Vagina (tissue), 2 donors: ENCODE measurements at regions not wholly inside any gene's neighbourhood (a gene's known extent, or its start where the extent isn't known, plus 50 kb on each side); places are given as distances from the start of the nearest gene placed in this dataset.

Source experiments
- DNase-seq, 2 donors: peaks; one replicate each; pipeline ENCODE4 v3.0.0-alpha.2; 2017; ENCODE audit errors: extremely low spot score in 2 of 2
- H3K27ac ChIP-seq: fragments of 200-600 bp; sonication (generic); one replicate; pipeline ENCODE4 v1.5.1; 2019
- H3K27me3 ChIP-seq: fragments of 200-600 bp; sonication (generic); one replicate; pipeline ENCODE4 v1.5.1; 2019
- H3K36me3 ChIP-seq, 2 donors: fragments of 200-600 bp; sonication (generic); one replicate each; pipeline ENCODE4 v1.5.1; 2017 to 2019
- H3K4me1 ChIP-seq: fragments of 200-600 bp; sonication (generic); one replicate; pipeline ENCODE4 v1.5.1; 2019
- H3K4me3 ChIP-seq, 2 donors: fragments of 200-600 bp; sonication (generic); 1 replicate in 1 of 2; 2 replicates in 1 of 2; pipeline ENCODE4 v1.5.1; 2016 to 2019
- H3K9me3 ChIP-seq: fragments of 200-600 bp; sonication (generic); one replicate; pipeline ENCODE4 v1.5.1; 2019
- POLR2A ChIP-seq, 2 donors: fragments of 450-650 bp; IDR thresholded peaks; one replicate each; pipeline ENCODE4 v1.6.1; 2017; ENCODE audit warnings: antibody characterized with exemption in 2 of 2, mild to moderate bottlenecking in 2 of 2, moderate library complexity in 2 of 2
- POLR2AphosphoS5 ChIP-seq, 2 donors: sonication (generic); formaldehyde crosslinking; IDR thresholded peaks; one replicate each; pipeline ENCODE4 v1.9.0; 2017; ENCODE audit warnings: antibody characterized with exemption in 2 of 2, mild to moderate bottlenecking in 2 of 2, low read depth in 1 of 2; ENCODE audit not compliant: insufficient read depth in 1 of 2
- intact Hi-C: fragments of 100-400 bp; cut with DNase I; formaldehyde crosslinking; loops from one replicate; pipeline ENCODE4 v1.15.1; 2023
- TF ChIP-seq, protein P1 (sequence below), 3 experiments: fragments of 450-650 bp in 2 of 3; fragments of 200-600 bp in 1 of 3; sonication (generic) in 1 of 3; IDR thresholded peaks; one replicate each; pipeline ENCODE4 v1.5.1; 2017 to 2019; ENCODE audit warnings: antibody characterized with exemption in 3 of 3, mild to moderate bottlenecking in 2 of 3, moderate library complexity in 2 of 3

DNA sequence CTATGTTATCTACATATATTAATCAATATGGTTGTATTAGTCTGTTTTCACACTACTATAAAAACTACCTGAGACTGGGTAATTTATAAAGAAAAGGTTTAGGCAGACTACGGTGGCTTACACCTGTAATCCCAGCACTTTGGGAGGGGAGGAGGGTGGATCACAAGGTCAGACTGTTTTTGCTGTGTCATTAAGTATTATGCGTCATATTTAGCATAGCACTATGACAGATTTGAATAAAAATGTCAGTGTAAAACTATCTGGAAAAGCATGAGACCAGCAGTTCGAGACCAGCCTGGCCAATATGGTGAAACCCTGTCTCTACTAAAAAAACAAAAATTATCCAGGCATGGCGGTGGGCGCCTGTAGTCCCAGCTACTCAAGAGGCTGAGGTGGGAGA, 209.7 kb upstream of the ARHGAP24 start:
- H3K27ac ChIP-seq, result no peak overlapping the region
- TF ChIP-seq, protein P1, sequence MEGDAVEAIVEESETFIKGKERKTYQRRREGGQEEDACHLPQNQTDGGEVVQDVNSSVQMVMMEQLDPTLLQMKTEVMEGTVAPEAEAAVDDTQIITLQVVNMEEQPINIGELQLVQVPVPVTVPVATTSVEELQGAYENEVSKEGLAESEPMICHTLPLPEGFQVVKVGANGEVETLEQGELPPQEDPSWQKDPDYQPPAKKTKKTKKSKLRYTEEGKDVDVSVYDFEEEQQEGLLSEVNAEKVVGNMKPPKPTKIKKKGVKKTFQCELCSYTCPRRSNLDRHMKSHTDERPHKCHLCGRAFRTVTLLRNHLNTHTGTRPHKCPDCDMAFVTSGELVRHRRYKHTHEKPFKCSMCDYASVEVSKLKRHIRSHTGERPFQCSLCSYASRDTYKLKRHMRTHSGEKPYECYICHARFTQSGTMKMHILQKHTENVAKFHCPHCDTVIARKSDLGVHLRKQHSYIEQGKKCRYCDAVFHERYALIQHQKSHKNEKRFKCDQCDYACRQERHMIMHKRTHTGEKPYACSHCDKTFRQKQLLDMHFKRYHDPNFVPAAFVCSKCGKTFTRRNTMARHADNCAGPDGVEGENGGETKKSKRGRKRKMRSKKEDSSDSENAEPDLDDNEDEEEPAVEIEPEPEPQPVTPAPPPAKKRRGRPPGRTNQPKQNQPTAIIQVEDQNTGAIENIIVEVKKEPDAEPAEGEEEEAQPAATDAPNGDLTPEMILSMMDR (IDR thresholded peaks at IDR 0.05), result no peak
- TF ChIP-seq POLR2AphosphoS5 (IDR thresholded peaks at IDR 0.05; ENCODE audit: insufficient read depth in 1 of 2, low read depth in 1 of 2) (no peak), POLR2A (IDR thresholded peaks at IDR 0.05) (no peak)

DNA sequence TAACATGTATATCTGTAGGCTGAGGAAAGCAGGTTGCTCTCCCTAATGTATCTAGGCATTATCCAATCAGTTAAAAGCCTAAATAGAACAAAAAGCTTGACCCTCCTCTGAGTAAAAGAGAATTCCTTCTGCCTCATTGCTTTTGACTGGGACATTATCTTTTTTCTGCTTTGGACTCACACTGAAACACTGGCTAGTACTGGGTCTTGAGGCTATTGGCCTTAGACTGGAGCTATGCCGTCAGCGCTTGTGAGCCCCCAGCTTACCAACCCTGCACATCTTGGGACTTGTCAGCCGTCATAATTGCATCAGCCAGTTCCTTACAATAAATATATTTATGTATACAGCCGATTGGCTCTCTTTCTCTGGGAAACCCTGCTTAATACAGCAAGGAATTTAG, 206.8 kb upstream of the ARHGAP24 start:
- TF ChIP-seq, protein P1 (IDR thresholded peaks at IDR 0.05), result no peak
- TF ChIP-seq POLR2AphosphoS5 (IDR thresholded peaks at IDR 0.05; ENCODE audit: insufficient read depth in 1 of 2, low read depth in 1 of 2) (no peak), POLR2A (IDR thresholded peaks at IDR 0.05) (no peak)
- no peak for DNase-seq
- Histone ChIP-seq H3K4me1 (no peaks in the 10 kb centered on the region), H3K4me3 (no peak overlapping the region), H3K36me3 (no peaks in the 10 kb centered on the region), H3K27ac (no peak overlapping the region), H3K27me3 (no peaks in the 10 kb centered on the region), H3K9me3 (no peaks in the 10 kb centered on the region)
- intact Hi-C loops, result no loop called here

More for the DNA sequence above, 209.7 kb upstream of the ARHGAP24 start:
- H3K4me3 ChIP-seq, result no peak overlapping the region
- no peaks in the 10 kb centered on the region for H3K36me3 ChIP-seq
- DNase-seq, result no peak
- H3K9me3 ChIP-seq, result no peaks in the 10 kb centered on the region
- no peaks in the 10 kb centered on the region for H3K27me3 ChIP-seq
- intact Hi-C loops, result no loop called here
- H3K4me1 ChIP-seq, result no peaks in the 10 kb centered on the region

DNA sequence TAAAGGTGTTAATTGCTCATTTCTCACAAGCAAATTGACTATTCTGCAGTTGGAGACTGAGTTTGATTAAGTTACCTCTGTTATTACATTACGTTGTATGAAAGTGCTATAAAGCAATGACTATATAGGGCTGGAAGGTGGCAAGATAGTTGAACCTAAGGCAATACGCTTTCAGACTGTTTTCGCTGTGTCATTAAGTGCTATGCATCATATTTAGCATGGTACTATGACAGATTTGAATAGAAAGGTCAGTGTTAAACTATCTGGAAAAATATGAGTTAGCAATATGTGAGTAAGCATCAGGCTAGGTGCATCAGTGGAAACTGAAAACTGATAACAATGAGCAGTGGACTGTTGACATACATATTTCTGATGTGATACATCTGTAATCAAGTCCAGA, 206.0 kb upstream of the ARHGAP24 start:
- no peak for DNase-seq
- Histone ChIP-seq H3K4me3 (no peak overlapping the region), H3K36me3 (no peaks in the 10 kb centered on the region), H3K4me1 (no peaks in the 10 kb centered on the region), H3K27me3 (no peaks in the 10 kb centered on the region), H3K9me3 (no peaks in the 10 kb centered on the region), H3K27ac (no peak overlapping the region)
- TF ChIP-seq, protein P1 (IDR thresholded peaks at IDR 0.05), result no peak
- TF ChIP-seq POLR2AphosphoS5 (IDR thresholded peaks at IDR 0.05; ENCODE audit: insufficient read depth in 1 of 2, low read depth in 1 of 2) (no peak), POLR2A (IDR thresholded peaks at IDR 0.05) (no peak)
- intact Hi-C loops, result no loop called here

DNA sequence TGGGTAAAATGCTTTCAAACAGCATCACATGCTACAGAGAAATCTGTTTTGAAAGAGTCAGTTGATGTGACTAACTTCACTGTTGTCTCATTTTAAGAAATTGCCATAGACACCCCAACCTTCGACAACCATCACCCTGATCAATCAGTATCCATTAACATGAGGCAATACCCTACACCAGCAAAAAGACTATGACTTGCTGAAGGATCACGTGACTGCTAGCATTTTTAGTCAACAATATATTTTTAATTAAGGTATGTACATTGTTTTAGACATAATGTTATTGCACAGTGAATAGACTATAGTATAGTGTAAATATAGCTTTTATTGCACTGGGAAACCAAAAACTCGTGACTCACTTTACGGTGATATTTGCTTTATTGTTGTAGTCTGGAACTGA, 200.0 kb upstream of the ARHGAP24 start:
- no peaks in the 10 kb centered on the region for H3K36me3 ChIP-seq
- no peaks in the 10 kb centered on the region for H3K4me1 ChIP-seq
- no peak for TF ChIP-seq POLR2A (IDR thresholded peaks at IDR 0.05)
- no peak for TF ChIP-seq POLR2AphosphoS5 (IDR thresholded peaks at IDR 0.05; ENCODE audit: insufficient read depth in 1 of 2, low read depth in 1 of 2)
- TF ChIP-seq, protein P1 (IDR thresholded peaks at IDR 0.05), result no peak
- H3K9me3 ChIP-seq, result no peaks in the 10 kb centered on the region
- H3K27me3 ChIP-seq, result no peaks in the 10 kb centered on the region
- intact Hi-C loops, result no loop called here
- no peak overlapping the region for H3K27ac ChIP-seq
- H3K4me3 ChIP-seq, result no peak overlapping the region
- DNase-seq, result no peak

DNA sequence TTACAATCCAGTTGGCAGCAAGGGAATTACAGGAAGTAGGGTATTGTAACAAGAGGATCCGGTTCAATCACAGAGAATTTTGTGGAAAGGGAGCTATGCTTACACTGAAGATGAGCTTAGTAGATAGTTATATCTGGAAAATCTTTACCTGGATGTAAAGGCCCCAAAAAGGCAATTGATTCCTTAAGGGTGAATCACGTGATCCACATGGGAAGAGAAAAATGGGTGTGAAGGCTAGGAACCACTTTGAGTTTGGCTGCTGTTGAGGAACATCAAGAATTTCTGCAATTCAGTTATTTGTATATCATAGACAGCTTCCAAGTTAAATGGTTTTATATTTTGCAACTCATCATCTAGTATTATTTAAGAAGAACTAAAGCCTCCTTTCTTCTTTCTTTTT, 194.0 kb upstream of the ARHGAP24 start:
- no peaks in the 10 kb centered on the region for H3K4me1 ChIP-seq
- intact Hi-C loops, result no loop called here
- DNase-seq, result no peak
- H3K9me3 ChIP-seq, result no peaks in the 10 kb centered on the region
- no peak overlapping the region for H3K27ac ChIP-seq
- no peaks in the 10 kb centered on the region for H3K27me3 ChIP-seq
- TF ChIP-seq, protein P1 (IDR thresholded peaks at IDR 0.05), result no peak
- TF ChIP-seq POLR2A (IDR thresholded peaks at IDR 0.05), result no peak
- TF ChIP-seq POLR2AphosphoS5 (IDR thresholded peaks at IDR 0.05; ENCODE audit: insufficient read depth in 1 of 2, low read depth in 1 of 2), result no peak
- H3K4me3 ChIP-seq, result no peak overlapping the region
- H3K36me3 ChIP-seq, result no peaks in the 10 kb centered on the region
